GM18951 (cell line): ENCODE measurements at regions not wholly inside any gene's neighbourhood (a gene's known extent, or its start where the extent isn't known, plus 50 kb on each side); places are given as distances from the start of the nearest gene placed in this dataset.
"Not testable (repeated sequence)": the region's sequence is repeated elsewhere in the genome, so short reads cannot be mapped to it uniquely, and the experiment has no call there.

Experiments used
- POLR2A ChIP-seq: IDR thresholded peaks from 4 replicates; pipeline ENCODE4 v1.6.1; 2011; ENCODE audit warnings: mild to moderate bottlenecking; ENCODE audit not compliant: insufficient read length, insufficient read depth; ENCODE audit errors: extremely low read depth
- in situ Hi-C: fragments of 300-500 bp; cut with MboI; formaldehyde crosslinking; loops from one replicate; pipeline ENCODE4 v1.12.0; 2022; ENCODE audit warnings: low sequenced_read_pairs, mixed read lengths, inconsistent platforms; ENCODE audit not compliant: unreplicated experiment

GRCh38 chr12:22115711-22116110 is 69.7 kb downstream of the CMAS start:
- in situ Hi-C loops = loop anchor here (25.0 kb wide), 1 partner anchor 322 kb away; no protein-coding TSS in a partner anchor
- no peak for TF ChIP-seq POLR2A

- in situ Hi-C loops = loop anchor here (25.0 kb wide), 1 partner anchor 321 kb away; no protein-coding TSS in a partner anchor
These were observed 70.4 kb downstream of the CMAS start for GRCh38 chr12:22116376-22116775.

GRCh38 chr12:22117563-22118237 is 71.7 kb downstream of the CMAS start:
- TF ChIP-seq POLR2A = no peak
- in situ Hi-C loops = loop anchor here (25.0 kb wide), 1 partner anchor 320 kb away; no protein-coding TSS in a partner anchor

More at GRCh38 chr12:22116376-22116775, 70.4 kb downstream of the CMAS start:
- TF ChIP-seq POLR2A = no peak

- in situ Hi-C loops = loop anchor here (25.0 kb wide), 1 partner anchor 319 kb away; no protein-coding TSS in a partner anchor
- no peak for TF ChIP-seq POLR2A
These were observed 72.3 kb downstream of the CMAS start for GRCh38 chr12:22118238-22118790.

- in situ Hi-C loops = loop anchor here (25.0 kb wide), 1 partner anchor 316 kb away; no protein-coding TSS in a partner anchor
- TF ChIP-seq POLR2A = no peak
These were observed 75.2 kb downstream of the CMAS start for GRCh38 chr12:22121224-22121623.

- no peak for TF ChIP-seq POLR2A
- in situ Hi-C loops = loop anchor here (25.0 kb wide), 1 partner anchor 315 kb away; no protein-coding TSS in a partner anchor
These were observed 76.3 kb downstream of the CMAS start for GRCh38 chr12:22122359-22122758.

GRCh38 chr12:22124987-22125386 is 79.0 kb downstream of the CMAS start:
- in situ Hi-C loops = loop anchor here (25.0 kb wide), 1 partner anchor 312 kb away; no protein-coding TSS in a partner anchor
- no peak for TF ChIP-seq POLR2A

- in situ Hi-C loops = not testable (repeated sequence)
These were observed 80.1 kb downstream of the CMAS start for GRCh38 chr12:22126101-22126500.

GRCh38 chr12:22126758-22127157 is 80.7 kb downstream of the CMAS start:
- in situ Hi-C loops = no loop called here
- no peak for TF ChIP-seq POLR2A

- TF ChIP-seq POLR2A = no peak
- in situ Hi-C loops = no loop called here
These were observed 84.7 kb downstream of the CMAS start for GRCh38 chr12:22130671-22131070.

GRCh38 chr12:22136604-22137117 is 90.6 kb downstream of the CMAS start:
- in situ Hi-C loops = not testable (repeated sequence)
